GM18867 (cell line): ENCODE measurements at regions not wholly inside any gene's neighbourhood (a gene's known extent, or its start where the extent isn't known, plus 50 kb on each side); places are given as distances from the start of the nearest gene placed in this dataset.

ENCODE experiments used
- ATAC-seq: cut with Tn5 transposase; IDR thresholded peaks from one replicate; pipeline ENCODE4 v1.9.1; 2021; ENCODE audit warnings: mild to moderate bottlenecking, moderate library complexity; ENCODE audit not compliant: unreplicated experiment

DNA sequence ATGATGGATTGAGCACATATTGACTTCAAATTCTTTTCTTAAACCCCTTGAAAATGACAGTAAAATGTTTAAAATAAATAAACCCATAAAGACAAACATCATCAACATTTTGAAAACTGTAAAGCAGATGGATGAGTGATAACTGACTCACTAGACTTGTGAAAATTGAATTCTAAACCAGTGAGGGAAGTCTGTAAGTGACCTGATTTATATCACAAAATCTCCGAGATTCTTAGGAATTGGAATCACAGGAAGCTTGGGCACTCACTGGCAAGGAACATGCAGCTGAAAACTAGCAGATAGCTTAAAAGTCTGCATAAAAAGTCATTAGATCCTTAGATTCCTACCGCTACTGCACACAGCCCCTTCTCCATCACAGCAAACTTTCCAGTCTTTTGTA lies 51.3 kb upstream of the TSC22D1 start:
- ATAC-seq, result no peak

DNA sequence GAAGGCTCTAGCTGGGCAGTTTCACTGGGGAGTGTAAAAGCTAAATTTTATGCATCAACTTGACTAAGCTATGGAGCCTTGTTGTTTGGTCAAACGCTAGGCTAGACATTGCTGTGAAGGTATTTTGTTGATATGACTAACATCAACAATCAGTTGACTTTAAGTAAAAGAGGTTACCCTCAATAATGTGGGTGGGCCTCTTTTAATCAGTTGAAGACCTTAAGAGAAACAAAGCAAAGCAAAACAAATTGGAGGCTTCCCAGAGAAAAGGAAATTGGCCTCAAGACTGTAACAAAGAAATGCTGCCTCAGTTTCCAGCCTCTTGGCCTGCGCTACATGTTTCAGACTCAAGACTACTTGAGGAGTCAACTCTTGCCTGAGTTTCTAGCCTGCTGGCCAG lies 50.0 kb upstream of the TSC22D1 start:
- ATAC-seq, result no peak
